ENCODE measurements at regions not wholly inside any gene's neighbourhood (a gene's known extent, or its start where the extent isn't known, plus 50 kb on each side); places are given as distances from the start of the nearest gene placed in this dataset.
"Not testable (repeated sequence)": the region's sequence is repeated elsewhere in the genome, so short reads cannot be mapped to it uniquely, and the experiment has no call there.

DNA sequence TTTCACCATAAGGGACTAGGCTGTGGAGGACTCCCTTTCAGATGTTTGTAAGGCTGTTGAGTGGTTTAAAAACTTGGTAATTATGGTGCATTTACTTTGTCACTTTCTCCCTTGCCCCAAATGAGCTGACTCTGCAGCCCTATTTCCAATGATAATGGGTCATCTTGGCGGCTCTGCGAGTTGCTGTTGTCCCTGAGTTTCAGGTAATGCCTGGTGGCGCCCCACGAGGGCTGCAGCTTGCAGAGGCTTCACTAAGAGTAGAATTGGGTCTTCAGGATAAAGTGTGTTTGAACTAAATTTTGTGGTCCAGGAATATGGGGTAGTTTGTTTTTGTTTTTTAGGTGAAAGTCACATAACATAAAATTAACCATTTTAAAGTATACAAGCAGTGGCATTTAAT, 450.1 kb upstream of the CFAP20DC start:
- no peak for DNase-seq

DNA sequence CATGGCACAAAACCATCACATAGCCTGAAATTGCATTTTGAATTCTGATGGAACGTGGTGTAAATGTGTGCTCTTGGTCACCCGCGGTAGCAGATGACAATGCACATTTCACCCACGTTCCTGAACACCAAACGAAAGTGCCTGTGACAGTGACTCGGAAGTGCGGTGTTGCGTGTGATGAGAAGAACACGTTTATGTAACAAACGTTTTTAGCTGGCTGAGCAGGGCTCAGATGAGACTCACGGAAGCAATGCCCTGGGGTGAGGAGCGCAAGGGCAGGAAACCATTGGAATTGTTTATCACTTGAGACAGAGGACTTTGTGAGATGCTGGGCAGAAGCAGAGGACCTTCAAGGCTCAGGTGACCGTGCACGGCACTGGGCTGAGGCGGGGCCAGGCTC, 449.2 kb upstream of the CFAP20DC start:
- DNase-seq: no peak

DNA sequence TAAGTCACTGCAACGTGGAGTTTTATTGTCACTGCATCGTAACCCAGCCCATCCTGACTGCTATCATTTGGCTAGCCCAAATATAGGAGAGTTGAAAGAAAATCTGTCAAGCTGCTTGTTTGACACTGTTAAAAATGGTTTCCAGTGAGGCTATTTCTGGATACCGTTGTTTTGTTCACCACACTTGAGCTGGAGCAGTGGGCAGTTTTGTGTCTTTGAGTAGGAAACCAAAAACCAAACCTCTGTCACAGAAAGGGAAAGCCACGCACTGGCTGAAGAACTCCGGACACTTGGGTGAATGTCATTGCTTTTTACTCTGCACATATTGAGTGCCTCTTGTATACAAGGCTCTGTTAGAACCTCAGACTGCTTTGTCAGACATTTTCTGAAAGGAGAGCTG, 446.4 kb upstream of the CFAP20DC start:
- DNase-seq: no peak

DNA sequence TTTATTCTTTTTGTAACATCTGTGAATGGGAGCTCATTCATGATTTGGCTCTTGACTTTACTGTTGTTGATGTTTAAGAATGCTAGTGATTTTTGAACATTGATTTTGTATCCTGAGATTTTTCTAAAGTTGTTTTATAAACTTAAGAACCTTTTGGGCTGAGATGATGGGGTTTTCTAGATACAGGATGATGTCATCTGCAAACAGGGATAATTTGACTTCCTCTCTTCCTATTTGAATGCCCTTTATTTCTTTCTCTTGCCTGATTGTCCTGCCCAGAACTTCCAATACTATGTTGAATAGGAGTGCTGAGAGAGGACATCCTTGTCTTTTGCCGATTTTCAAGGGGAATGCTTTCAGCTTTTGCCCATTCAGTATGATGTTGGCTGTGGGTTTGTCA, 445.1 kb upstream of the CFAP20DC start:
- not testable (repeated sequence) for DNase-seq

DNA sequence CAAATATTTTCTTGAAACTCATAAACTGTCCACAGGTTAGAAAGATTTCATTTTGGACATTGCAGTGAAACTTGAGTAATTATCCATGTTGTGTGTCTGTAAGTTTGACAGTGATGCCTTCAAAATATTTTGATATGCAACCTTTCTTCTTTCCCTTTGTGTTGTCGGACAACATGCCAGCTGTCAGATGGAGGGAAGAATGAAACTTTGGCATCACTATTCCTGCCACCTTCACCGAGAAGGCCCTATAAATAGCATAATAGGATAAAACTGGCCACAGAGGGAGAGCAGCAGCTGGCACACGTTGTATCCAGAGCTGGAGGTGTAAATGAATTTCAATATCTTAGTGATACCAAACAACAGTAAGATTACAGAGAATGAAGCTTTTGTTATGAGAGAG, 436.7 kb upstream of the CFAP20DC start:
- DNase-seq: no peak

DNA sequence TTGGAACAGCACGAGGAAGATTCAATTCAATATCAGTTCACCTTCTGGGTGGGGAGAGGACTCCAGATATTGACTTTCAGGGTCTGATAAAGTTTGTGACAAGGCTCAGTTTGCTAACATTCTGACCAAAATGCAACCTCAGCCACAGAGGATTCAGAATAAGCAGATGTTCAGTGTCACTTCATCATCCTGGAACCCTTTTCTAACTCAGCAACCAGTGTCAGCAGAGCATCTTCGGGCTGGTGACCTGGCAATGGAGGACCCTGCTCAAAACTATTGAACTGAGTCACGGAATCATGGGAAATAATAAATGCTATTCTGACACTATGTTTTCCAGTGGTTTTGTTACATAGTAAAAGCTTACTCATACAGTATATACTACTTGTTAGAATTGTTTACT, 433.4 kb upstream of the CFAP20DC start:
- no peak for DNase-seq

DNA sequence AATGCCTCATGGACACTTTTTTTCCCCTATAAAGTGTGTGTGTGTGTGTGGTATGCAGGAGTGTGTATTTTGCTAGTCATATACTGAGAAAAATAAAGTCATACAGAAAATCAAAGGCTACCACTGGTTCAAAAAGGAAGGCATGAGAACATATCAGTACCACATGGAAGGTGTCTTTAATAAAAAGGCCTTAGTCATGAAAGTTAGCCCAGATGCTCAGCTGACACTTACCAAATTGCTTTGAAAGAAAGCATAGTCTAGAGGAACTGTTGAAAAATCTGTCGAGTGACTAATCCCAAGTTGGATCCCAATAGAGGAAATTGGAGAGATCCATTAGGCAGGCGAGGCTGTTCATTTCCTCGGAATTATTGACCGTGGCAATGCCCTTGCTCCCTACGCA, 432.9 kb upstream of the CFAP20DC start:
- DNase-seq: no peak

DNA sequence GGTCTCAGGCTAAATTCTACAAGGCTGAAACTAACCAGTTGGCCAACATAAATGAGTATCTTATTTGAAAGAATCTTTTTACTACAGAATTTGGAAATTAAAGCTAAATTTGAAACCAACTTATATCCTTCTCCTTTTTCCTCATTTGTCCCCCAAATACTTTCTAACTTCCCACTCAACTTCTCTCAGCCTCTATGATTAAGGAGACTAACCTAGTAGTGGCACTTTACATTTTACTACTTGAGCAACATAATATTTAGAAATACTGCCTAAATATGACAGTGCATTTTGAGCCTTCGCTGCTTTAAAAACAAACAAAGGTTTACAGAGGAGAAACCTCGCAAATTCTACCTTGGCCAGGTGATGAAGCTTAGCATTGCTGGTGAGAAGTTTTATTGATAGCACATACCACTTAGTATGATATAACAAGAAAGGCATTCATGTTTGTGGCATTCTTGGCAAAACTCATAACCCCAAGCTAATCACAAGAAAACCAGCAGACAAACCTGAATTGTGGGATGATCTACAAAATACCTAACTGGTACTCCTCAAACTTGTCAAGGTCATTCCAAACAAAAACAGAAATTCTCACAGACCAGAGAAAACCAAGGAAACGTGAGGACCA, 432.1 kb upstream of the CFAP20DC start:
- no peak for DNase-seq

DNA sequence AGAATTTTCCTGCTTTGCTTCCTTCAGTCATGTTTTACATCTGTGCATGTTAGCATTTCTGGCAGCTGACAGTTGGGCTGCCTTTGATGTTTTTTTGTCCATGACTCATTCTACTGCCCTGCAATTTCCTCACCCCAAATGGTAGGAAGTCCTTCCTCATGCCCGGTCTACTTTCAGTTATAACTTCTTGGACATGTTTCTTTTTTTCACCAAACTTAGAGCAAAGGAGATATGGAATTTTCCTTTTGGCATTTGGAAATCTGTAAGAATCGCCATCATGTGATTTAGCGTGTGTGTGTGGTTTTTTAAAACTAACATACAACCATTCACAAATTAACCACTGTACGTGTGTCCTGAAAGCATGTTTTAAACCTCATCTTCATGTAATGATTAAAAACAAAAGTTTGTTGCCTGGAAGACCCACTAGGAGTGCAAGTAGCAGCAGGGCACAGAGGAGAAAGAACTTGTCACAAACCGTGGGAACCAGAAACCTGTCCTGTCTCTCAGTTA, 430.7 kb upstream of the CFAP20DC start:
- no peak for DNase-seq

DNA sequence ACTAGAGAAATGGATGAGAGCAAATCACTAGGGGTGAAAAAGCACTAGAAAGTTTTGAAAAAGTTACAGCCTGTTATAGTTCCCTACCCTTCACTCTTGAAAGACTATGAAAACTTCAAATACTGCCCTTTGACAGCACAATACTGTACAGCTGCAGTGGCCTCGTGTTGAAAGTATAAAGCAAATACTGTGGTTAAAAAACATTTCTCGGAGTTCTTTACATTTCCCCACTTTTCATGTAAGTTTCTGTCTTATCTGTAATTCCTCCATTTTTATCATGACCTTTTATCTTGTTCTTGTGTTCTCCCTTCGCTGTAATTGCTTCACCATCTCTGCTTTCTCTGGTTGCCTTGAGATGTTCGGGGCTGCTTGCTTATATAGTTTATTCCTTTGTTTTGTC, 423.8 kb upstream of the CFAP20DC start:
- DNase-seq: no peak

DNA sequence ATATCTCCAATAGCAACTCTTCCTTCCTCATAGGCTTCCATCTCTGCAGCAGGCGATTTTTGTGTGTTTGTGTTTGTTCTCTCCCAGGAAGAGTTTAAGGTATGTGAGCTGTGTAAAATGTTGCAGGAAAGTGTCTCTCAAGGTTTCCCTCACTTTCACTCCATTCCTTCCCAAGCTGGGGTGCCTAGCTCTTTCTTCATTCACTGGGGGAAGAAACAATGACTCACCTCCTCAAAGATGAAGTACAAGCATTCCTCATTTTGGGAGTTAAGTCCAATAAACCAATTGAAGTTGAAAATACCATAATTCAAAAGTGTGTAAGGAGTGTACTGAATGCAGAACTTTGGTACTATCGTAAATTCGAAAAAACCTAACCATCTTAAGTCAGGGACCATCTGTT, 422.7 kb upstream of the CFAP20DC start:
- DNase-seq: no peak

DNA sequence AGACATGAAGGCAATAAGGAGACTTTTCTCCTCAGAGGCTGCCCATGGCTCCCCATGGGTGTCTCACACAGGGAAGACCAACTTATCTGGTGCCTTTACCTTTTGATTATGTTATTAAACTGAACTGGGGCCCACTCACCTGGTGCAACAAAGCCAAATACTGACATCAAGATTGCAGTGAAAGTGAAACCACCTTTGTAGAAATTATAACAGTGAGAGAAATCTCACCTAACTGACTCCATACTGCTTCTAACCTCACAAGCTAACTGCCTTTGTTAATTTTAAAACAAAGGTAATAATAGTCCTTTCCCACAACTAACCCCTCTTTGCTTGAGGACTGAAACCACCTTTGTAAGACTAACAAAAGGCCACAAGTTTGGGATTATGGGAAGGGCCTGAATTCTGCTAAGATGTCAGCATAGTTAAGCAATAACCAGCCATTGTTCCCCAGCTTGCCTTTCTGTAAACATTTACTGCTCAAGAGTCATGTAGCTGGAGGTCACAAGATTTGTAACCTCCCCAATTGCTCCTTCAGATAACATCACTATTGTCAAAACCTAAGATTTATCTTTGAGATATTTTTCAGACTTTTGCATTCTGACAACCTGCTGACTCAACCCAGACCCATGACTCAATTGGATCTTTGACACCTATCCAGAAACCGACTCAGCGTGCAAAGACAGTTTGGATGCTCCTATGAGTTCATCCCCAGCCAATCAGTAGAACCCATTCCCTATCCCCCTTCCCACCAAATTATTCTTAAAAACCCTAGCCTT, 420.3 kb upstream of the CFAP20DC start:
- DNase-seq: no peak

DNA sequence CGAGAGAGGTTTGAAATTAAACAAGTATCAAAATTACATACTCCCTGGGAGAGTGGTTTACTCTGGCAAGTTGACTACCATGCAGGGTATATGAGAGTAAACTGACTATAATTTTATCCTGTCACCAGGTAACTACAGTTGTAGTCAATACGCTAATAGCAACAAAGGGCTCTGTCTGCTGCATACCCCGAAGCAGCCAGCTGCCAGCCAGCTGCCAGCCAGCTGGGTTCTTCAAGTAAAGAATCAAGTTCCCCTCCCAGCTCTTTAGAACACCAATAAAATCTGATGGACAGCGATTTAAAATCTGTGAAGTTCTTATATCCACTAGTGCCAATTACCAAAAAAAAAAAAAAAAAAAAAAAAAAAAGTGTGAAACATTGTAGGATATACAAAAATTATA, 417.7 kb upstream of the CFAP20DC start:
- peak; percentile 15 for DNase-seq

DNA sequence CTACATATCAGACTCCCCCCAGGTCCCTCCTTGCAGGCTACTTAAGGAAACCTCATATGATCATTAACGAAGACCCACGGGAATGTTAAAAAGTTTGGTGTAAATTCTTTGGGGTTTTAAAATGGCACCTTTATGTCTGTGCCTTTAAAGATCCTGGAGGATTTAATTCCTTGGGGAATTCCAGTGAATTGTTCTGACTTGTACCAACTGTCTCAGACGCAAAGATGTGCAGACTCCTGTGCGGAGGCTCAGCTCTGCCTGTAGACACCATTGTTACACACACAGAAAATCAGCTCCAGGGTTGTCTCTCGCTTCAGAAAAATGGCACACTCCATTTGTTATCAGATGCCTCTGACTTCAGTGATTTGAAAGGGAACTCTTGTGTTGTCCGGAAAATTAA, 414.4 kb upstream of the CFAP20DC start:
- DNase-seq: no peak

DNA sequence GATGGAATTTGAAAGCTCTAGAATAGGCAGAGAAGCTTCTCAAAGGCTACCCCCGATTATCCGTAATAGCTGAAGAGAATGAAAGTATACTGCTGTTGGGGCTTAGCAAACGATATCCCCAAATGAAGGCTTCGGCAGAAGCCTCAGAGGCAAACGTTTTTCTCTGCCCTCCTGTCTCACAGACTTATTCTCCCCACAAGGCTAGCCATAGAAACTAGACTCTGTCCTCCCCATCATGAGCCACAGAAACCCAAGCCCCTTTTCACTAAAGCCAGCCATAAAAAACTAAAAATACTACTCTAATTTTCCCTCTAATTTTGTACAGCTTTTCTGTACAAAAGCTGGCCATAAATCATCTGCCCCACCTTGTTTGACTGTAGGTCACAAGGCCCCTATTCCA, 413.4 kb upstream of the CFAP20DC start:
- DNase-seq: no peak

DNA sequence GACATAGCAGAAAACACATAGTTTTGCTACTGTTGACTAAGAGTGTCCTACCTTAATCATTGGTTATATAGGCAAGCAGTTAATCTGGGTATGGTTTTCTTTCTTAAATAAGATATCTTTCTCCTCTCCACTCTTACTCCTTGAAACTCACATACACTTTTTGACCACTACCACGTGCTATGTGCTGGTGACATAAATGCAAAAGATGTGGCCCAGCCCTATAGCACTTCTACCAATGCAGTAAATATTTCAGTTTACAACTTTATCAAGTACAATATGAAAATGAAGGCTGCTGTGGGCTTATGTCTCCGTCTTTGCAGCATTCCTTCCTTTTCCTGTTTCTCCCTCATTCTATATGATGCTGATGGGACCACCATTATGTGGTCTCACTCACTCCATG, 410.2 kb upstream of the CFAP20DC start:
- no peak for DNase-seq

DNA sequence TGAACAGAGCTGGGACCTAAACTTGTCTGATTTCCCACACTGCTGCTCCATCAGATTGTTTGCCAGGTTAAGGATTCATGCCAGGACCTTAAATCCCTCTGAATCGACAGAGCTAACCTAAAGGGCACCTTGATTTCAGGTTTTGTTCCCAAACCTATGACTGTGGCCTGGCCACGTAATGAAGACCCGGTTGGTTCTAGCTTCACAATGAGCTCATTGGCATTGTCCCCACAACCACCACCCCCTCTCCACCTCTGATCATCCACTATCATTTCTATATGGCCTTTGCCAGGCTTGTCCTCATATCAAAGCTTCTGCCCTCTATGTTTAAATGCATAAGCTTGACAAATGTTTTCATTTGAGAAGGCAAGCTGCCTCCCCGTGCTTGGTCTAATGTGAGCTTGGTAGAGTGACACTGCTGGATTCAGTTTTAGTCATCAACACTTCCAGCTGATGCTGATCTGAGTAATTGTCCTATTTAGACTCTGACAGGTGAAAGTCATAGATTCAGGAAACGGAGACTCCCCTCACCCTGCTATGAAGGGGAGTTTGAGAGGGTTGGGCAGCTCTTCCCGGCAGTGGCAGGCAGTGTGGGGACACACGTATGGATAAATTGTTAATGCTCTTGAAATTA, 407.1 kb upstream of the CFAP20DC start:
- DNase-seq: no peak

DNA sequence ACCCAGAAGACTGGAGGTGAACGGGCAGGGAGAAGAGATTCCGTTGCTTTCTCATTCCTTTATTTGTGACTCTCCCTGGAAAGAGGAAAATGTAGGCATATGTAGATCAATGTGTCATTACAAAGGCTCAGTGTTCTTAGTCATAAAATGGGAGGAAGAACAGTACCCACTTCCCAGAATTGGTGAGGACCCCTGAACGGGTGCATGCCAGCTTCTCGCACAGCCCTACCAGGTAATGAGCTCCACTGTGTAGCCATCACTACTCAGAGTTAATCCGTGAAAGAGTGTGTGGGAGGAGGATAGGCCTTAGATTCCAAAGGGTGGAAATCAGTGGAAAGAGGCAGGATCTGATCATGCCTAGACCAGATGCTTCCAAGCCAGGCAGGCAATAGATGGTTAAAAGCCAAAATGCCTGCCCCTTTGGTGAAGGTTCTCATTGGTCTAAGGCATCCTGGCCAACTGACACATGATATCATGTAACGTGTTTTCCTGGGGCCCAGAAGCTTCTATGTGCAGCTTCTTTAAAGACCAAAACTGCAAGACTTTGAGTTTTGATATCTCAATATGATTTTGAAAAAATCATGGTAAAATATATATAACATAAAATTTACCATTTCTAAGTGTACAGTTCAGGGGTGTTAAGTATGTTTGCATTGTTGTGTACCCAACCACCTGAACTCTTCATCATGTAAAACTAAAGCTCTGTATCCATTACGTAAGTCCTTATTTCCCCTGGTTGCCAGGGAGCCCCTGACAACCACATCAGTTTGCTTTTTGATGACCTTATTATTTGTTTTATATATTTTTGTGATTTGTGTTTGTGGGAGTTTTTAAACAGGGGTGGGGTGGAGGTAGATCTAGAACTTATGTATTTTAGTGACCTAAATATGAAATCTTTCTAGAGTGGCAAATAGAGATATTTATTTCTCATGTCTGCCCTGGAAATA, 402.2 kb upstream of the CFAP20DC start:
- no peak for DNase-seq

DNA sequence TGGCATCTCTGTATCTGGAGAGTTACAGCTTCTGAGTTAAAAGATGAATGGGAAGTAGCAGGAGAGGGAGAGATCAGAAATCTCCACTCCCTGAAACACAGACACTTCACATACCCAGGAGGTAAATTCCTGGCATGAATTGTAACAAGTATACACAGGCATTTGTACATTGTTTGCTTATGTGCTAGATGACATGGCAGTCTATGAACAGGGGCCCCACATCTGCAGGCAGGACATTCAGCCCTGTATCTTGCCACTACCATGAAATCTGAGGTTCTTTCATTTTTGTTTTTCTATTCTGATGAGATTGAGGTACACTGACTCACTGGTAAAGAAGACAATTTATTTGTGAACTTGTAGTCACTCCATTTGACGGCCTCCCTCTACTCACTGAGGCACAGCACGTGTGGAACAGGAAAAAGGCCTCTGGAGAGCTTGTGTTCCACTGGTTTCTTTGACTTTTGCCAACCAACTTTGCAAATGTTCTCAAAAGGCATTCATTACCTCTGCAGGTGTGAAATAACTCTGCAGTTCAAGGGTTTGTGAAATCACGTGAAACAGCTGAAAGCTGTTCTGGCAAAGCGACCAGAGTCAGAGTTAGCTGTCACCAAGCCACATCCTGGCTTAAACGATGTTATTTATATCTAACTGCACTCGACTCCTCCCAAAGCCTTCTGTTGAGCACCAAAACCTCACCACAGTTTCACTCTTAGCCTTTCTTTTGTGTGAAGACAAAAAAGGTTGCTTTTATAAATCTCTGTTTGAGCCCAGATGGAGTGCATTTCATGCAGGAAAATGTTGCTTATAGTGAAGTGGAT, 401.3 kb upstream of the CFAP20DC start:
- no peak for DNase-seq

DNA sequence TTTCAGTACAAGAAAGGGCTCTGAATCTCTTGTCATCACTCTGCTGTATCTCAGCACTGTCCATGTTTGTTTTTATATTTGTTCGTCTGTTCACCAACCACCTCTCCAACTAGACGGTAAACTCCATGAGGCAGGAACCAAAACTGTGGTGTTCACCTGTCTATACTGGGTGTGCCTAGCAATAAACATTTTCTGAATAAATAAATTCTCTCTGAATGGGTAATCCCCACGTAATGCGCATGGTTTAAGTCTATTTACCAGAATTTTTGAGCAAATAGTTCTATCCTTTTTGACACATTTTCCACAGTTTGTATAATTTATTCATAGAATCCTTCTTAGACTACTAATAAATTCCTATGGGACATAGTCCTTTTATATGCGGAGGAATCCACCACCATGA, 400.6 kb upstream of the CFAP20DC start:
- no peak for DNase-seq

DNA sequence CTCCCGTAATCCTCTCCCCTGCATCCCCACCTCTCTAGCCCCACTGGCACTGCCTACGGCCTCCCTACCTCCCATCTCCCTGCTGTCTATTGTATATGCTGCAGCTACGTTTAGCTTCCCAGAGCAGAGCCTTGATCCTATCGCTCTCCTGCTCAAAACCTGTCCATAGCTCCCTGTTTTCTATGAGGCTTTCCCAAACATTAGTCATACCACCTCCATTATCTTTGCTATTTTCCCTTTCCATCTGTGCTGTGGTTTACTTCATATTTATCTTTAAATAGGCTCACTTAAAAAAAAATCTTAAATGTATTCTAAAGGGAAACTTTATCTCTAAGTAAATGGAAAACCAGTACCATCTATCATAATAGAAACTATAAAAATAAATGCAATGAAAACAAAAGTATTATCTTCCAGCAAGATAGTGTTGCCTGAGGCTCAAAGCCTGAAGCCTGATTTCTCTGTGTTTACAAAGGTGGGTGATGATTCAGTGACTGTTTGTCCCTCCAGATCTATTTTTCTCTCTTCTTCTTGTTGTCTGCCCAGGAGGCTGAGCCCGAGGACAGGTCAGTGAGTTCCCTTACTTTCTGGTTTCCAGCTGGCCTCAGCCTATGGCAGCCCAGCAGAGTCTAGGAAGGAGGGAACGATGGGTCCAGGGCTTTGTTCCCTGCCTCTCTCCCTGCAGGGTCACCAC, 397.1 kb upstream of the CFAP20DC start:
- DNase-seq: no peak

Data from left kidney (tissue), 1 donor.